Fibroblast of lung (primary cell): ENCODE measurements at regions not wholly inside any gene's neighbourhood (a gene's known extent, or its start where the extent isn't known, plus 50 kb on each side); places are given as distances from the start of the nearest gene placed in this dataset.

ENCODE experiments used
- DNase-seq, 2 donors: peaks; one replicate each; pipeline versions ENCODE4 v3.0.0 to v3.0.0-alpha.2; 2010; ENCODE audit warnings: low read depth in 2 of 2
- H2AFZ ChIP-seq: 2 replicates; pipeline ENCODE4 v1.5.1; 2012; ENCODE audit warnings: low read length, control low read depth, inconsistent platforms
- H3K27ac ChIP-seq: 2 replicates; pipeline ENCODE4 v1.5.1; 2011; ENCODE audit warnings: low read length, control low read depth; ENCODE audit not compliant: insufficient read depth
- H3K27me3 ChIP-seq: 2 replicates; pipeline ENCODE4 v1.5.1; 2011; ENCODE audit warnings: mild to moderate bottlenecking, low read length; ENCODE audit not compliant: control insufficient read depth, insufficient read depth
- H3K36me3 ChIP-seq: 2 replicates; pipeline ENCODE4 v1.5.1; 2011; ENCODE audit warnings: low read length; ENCODE audit not compliant: control insufficient read depth, insufficient read depth
- H3K4me1 ChIP-seq: 2 replicates; pipeline ENCODE4 v1.5.1; 2011; ENCODE audit warnings: low read length; ENCODE audit not compliant: control insufficient read depth, insufficient read depth; ENCODE audit errors: extremely low read depth
- H3K4me2 ChIP-seq: 2 replicates; pipeline ENCODE4 v1.5.1; 2011; ENCODE audit warnings: low read length, control low read depth; ENCODE audit not compliant: insufficient read depth; ENCODE audit errors: extremely low read depth
- H3K4me3 ChIP-seq, 4 experiments: fragments of 200-600 bp in 1 of 4; sonication (generic) in 1 of 4; replicated peaks in 1 of 4; 2 replicates each; pipeline ENCODE4 v1.5.1; 2011 to 2016; ENCODE audit warnings: low read length in 4 of 4, low read depth in 3 of 4, mild to moderate bottlenecking in 3 of 4, control low read depth in 2 of 4, inconsistent platforms in 1 of 4, mixed read lengths in 1 of 4; ENCODE audit not compliant: insufficient read depth in 1 of 4; ENCODE audit errors: control extremely low read depth in 1 of 4
- H3K79me2 ChIP-seq: 2 replicates; pipeline ENCODE4 v1.5.1; 2012; ENCODE audit warnings: mild to moderate bottlenecking, low read length, inconsistent platforms; ENCODE audit not compliant: control insufficient read depth, insufficient read depth
- H3K9ac ChIP-seq: 2 replicates; pipeline ENCODE4 v1.5.1; 2011; ENCODE audit warnings: mild to moderate bottlenecking, low read length, control low read depth; ENCODE audit not compliant: insufficient read depth
- H3K9me3 ChIP-seq: 2 replicates; pipeline ENCODE4 v1.5.1; 2012; ENCODE audit warnings: low read depth, low read length; ENCODE audit not compliant: control insufficient read depth, insufficient read depth
- H4K20me1 ChIP-seq: 2 replicates; pipeline ENCODE4 v1.5.1; 2011; ENCODE audit warnings: low read length; ENCODE audit not compliant: control insufficient read depth, insufficient read depth; ENCODE audit errors: extremely low read depth
- CTCF ChIP-seq, 2 donors: IDR thresholded peaks in 1 of 2; conservative IDR thresholded peaks in 1 of 2; 1 replicate in 1 of 2; 2 replicates in 1 of 2; pipeline ENCODE4 v1.5.1; 2011 to 2012; ENCODE audit warnings: low read length in 2 of 2, control low read depth in 1 of 2, inconsistent platforms in 1 of 2, low read depth in 1 of 2, mild to moderate bottlenecking in 1 of 2
- EZH2 ChIP-seq: IDR thresholded peaks from 2 replicates; pipeline ENCODE4 v1.5.1; 2012; ENCODE audit warnings: low read length, control low read depth, mild to moderate bottlenecking; ENCODE audit errors: missing control alignments

DNA sequence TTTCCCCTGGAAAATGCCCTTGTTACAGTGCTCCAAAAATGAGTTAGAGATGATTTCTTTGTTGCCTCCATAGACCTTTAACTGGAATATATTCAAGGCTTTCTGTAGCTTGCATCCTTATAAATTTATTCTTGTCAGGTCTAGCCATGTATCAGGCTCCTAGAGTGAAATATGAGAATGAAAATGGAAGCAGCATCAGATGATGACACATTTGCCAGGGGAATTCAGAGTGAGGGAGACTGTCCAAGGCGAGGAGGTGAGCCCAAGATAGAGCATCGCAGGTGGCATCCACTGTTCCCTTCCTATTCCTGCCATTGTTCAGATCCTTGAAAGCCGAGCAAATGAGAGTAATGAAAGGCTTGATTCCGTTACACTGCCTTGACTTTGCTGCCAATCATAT lies 386.8 kb downstream of the SAMD5 start:
- DNase-seq: no peak
- no peak overlapping the region for H3K4me3 ChIP-seq
- no peak overlapping the region for H3K9ac ChIP-seq
- H3K4me2 ChIP-seq: no peak overlapping the region
- no peaks in the 10 kb centered on the region for H3K27me3 ChIP-seq
- no peaks in the 10 kb centered on the region for H3K79me2 ChIP-seq
- no peaks in the 10 kb centered on the region for H3K4me1 ChIP-seq
- no peak for TF ChIP-seq CTCF (conservative IDR thresholded peaks at IDR 0.05 in 1 of 2, IDR thresholded peaks at IDR 0.05 in 1 of 2; ENCODE audit: low read depth in 1 of 2, low read length in 2 of 2)
- TF ChIP-seq EZH2: no peak
- no peaks in the 10 kb centered on the region for H3K9me3 ChIP-seq
- H3K27ac ChIP-seq: no peak overlapping the region
- H4K20me1 ChIP-seq: no peaks in the 10 kb centered on the region
- H2AFZ ChIP-seq: no peak overlapping the region
- no peaks in the 10 kb centered on the region for H3K36me3 ChIP-seq

DNA sequence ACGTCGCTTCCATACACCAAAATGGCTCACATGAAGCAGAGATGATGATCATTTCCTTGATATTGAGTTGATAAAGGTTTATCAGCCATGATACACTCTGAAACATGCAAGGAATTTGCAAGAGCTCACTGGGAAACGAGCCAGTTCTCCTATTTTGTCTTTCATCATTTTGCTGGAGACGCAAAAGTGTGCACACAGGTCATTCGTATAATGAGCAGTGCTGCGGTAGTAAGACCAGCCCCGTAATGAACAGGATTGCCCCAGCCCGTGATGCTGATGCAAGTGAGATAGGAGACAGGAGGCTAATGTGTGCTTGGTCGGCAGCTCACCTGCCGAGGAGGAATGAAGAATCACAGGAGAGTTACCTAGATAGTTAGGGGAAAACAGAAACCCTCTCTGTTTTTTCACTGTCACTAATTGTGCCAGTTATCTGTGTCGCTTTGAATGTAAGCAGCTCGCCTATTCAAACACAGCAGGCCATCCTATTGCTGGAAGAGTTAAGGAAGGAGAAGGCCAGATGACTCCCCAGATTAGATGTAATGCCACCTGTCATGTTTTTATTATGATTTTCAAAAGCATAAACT lies 391.8 kb downstream of the SAMD5 start:
- Histone ChIP-seq H2AFZ (no peak overlapping the region), H3K9ac (no peak overlapping the region), H3K27me3 (no peaks in the 10 kb centered on the region), H3K27ac (no peak overlapping the region), H3K9me3 (no peaks in the 10 kb centered on the region), H3K79me2 (no peaks in the 10 kb centered on the region), H3K4me2 (no peak overlapping the region), H3K4me3 (no peak overlapping the region), H3K36me3 (no peaks in the 10 kb centered on the region), H3K4me1 (no peaks in the 10 kb centered on the region), H4K20me1 (no peaks in the 10 kb centered on the region)
- TF ChIP-seq EZH2 (no peak), CTCF (conservative IDR thresholded peaks at IDR 0.05 in 1 of 2, IDR thresholded peaks at IDR 0.05 in 1 of 2; ENCODE audit: low read depth in 1 of 2, low read length in 2 of 2) (no peak)
- DNase-seq: peak in 1 of 2 donors; percentile 2

DNA sequence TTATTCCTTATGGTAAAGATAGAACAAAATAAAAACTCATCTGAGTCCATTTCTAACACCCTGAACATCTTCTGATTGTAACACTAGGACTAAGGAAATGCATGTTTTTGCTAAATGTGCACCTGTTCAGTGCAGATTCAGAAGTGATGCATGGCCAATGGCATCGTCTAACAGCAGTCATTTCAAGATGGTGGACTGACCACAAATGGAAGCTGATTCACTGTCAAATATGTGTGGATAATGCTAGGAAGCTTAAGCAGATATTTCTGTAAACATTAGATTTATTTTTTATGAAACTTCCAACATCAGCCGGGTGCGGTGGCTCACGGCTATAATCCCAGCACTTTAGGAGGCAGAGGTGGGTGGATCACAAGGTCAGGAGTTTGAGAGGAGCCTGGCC lies 394.8 kb downstream of the SAMD5 start:
- Histone ChIP-seq H3K27ac (no peak overlapping the region), H3K9ac (no peak overlapping the region), H3K4me1 (no peaks in the 10 kb centered on the region), H3K27me3 (no peaks in the 10 kb centered on the region), H4K20me1 (no peaks in the 10 kb centered on the region), H3K9me3 (no peaks in the 10 kb centered on the region), H3K79me2 (no peaks in the 10 kb centered on the region), H3K36me3 (no peaks in the 10 kb centered on the region), H3K4me3 (no peak overlapping the region), H2AFZ (no peak overlapping the region), H3K4me2 (no peak overlapping the region)
- TF ChIP-seq CTCF (conservative IDR thresholded peaks at IDR 0.05 in 1 of 2, IDR thresholded peaks at IDR 0.05 in 1 of 2; ENCODE audit: low read depth in 1 of 2, low read length in 2 of 2): no peak
- no peak for TF ChIP-seq EZH2
- no peak for DNase-seq
